ENCODE measurements at regions not wholly inside any gene's neighbourhood (a gene's known extent, or its start where the extent isn't known, plus 50 kb on each side); places are given as distances from the start of the nearest gene placed in this dataset.

- DNase-seq, result no peak
These were observed 349.2 kb upstream of the MAD2L1 start for GRCh38 chr4:120415896-120416295.

DNA sequence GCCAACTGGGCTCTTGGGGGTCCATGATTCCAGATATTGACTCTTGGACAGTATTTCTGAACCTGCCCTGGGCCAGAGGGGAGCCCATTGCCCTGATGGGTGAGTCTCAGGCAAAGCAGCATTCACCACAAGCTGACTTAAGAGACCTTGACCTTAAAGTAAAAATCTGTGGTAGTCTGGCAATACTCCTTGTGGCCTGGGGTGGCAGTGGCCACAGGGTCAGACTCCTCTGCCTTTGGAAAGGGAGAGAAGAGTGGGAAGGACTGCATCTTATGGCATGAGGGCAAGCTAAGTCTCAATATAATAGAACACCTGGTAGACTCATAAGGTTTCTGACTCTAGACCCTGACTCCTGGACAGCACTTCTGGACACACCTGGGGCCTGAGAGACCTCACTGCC lies 340.3 kb upstream of the MAD2L1 start:
- no peak for DNase-seq

GRCh38 chr4:120403296-120403695 lies 336.6 kb upstream of the MAD2L1 start:
- no peak for DNase-seq

DNA sequence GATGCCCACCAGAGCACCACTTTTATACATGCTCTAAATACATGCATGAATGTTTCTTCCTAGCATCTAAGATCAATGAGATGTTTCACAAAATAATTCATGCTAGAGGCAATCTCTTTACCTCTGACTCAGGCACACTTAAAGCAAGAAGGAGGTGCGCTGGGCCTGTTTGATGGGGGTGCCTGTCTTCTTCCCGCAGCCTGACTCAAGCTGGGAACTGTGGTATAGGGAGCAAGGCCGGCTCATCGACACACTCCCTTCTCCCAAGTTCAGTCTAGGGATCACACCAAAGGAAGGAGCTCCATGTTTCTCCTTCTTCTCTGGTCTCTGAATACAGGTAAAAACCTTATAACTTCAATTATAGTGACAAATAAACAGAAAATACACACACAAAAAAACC lies 333.8 kb upstream of the MAD2L1 start:
- no peak for DNase-seq

- DNase-seq, result no peak
These were observed 333.2 kb upstream of the MAD2L1 start for GRCh38 chr4:120399826-120400225.

DNA sequence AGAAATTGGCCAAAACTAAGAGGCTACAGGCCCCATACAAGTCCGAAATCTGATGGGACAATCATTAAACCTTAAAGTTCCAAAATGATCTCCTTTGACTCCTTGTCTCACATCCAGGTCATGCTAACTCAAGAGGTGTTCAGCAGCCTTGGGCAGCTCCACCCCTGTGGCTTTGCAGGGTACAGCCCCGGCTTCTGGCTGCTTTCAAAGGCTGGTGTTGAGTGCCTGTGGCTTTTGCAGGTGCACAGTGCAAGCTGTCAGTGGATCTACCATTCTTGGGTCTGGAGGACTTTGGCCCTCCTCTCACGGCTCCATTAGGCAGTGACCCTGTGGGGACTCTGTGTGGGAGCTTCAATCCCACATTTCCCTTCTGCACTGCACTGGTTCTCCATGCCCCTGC lies 329.1 kb upstream of the MAD2L1 start:
- DNase-seq, result no peak

DNA sequence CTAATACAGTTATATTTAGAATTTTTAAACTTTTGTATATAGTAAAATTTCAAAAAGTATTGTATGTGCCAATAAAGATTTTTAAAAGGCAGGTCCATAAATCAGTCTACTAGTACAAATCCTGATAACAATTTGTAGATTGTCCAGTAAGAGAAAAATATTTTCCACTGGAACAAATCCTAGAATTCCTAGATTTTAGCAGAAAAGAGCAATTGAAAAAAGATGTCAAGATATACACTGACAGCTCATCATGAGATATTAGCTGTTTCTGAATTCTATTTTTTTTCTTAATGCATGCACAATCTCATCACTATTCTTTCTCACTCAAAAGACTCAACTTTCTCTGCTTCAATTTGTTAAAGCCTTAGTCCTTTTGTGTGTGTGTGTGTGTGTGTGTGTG lies 289.2 kb upstream of the MAD2L1 start:
- DNase-seq, result no peak

DNA sequence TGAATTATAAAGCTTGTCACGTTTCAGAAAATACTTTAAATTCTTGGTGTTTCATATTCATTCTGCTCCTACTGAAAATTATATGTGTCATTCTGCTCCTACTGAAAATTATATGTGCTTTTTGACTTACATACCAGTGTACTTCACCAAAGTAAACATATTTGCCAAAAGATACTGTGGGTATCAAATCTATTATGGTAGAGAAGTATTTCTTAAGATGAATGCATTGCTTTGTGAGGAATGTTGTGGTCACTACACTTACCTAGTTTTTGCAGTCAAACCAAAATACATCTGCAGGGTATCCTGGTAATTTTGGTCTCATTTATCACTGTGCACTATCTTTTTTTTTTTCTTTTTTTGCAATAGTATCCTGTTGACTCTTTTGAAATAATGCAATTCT lies 287.7 kb upstream of the MAD2L1 start:
- no peak for DNase-seq

DNA sequence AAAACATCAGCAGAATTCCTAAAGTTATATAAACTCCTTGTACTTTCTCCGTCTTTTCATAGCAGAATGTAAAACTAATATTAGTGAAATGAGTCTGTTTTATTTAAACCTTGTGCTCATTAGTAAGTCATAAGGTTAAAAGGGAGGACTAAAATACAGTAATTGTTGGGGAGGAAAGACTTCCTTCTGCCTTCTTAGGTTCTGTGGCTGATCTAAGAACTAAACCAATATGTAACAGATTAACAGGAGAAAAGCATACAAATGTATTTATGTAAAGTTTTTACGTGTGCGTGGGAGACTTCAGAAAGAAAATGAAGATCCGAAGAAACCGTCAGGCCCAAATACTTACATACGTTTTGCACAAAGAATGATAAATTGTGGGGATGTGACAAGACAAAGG lies 286.6 kb upstream of the MAD2L1 start:
- DNase-seq, result no peak

GRCh38 chr4:120352739-120353138 lies 286.1 kb upstream of the MAD2L1 start:
- no peak for DNase-seq

- DNase-seq, result no peak
These were observed 282.3 kb upstream of the MAD2L1 start for GRCh38 chr4:120348948-120349347.

- DNase-seq, result no peak
These were observed 281.9 kb upstream of the MAD2L1 start for GRCh38 chr4:120348521-120348920.

- no peak for DNase-seq
These were observed 265.1 kb upstream of the MAD2L1 start for GRCh38 chr4:120331486-120332370.

- no peak for DNase-seq
These were observed 262.7 kb upstream of the MAD2L1 start for GRCh38 chr4:120329386-120329785.

- DNase-seq, result no peak
These were observed 260.6 kb upstream of the MAD2L1 start for GRCh38 chr4:120327276-120327675.

DNA sequence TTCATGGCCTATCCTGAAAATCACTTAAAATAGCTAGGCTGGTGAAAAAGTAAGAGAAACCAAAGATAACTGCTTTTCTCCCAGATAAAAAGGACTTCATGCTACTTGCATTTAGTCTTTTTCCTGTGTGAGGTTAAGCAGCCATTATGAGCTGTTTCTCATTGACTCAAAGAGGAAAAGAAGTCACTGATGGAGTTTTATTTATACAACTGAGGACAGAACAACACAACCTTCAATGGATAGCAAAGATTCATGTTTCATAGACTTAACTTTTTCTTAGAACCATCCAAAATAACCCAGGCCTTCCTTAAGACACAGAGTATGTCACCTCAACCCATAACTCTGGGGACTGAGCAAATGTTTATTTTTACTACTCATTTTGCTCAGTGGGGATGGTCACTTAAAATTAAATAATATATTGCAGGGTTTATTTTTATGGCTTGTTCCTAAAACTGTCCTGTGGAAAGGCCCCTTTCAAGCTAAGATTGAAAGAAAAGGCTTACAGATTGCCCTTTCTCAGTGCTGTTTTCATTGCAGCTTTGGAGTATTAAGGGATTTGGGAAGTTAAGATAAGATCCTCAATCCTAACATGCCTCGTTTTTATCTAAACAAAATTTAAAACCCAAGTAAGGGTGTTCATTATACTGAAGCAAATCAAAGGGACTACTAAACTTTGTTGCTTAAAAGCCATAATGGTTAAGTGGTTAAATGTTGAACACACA lies 252.6 kb upstream of the MAD2L1 start:
- no peak for DNase-seq

- DNase-seq, result no peak
These were observed 251.7 kb upstream of the MAD2L1 start for GRCh38 chr4:120318196-120318846.

DNA sequence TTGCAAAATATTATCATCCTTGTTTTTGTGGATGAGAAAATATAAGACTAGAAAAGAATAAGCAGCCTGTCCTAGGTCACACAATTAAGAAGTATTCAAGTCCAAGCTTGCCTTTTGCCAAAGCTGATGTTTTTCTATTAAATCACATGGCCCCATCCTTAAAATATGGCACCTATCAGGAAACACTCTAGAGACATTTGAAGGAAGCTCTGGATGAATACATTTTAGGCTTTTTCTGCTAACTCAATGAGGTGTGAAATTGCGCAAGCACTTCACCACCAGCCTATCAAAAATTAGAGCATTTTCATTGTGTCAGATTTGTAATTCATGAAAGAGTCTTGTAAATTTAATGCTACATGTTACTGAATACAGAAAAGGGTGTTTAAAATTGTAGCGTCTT lies 251.1 kb upstream of the MAD2L1 start:
- no peak for DNase-seq

- DNase-seq, result no peak
These were observed 249.8 kb upstream of the MAD2L1 start for GRCh38 chr4:120316416-120316815.

GRCh38 chr4:120314969-120315368 lies 248.3 kb upstream of the MAD2L1 start:
- DNase-seq, result peak; percentile 72

DNA sequence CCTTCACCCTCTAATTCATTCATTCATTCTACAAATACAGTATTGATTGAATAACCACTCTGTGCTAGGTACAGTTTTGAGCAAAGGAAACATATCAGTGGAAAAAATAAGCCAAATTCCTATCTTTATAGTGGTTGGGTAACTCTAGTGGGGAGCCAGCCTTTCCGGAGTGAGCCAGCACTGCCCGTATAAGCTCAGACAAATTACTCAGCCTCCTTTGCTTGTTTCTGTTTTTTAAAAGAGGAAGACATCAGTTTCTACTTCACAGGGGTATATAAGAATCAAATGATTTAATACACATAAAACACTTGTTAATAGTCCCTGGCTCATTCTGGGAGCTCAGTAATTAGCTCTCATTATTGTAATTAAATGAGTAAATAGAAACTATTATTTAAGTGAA lies 238.2 kb upstream of the MAD2L1 start:
- DNase-seq, result peak; percentile 86

GRCh38 chr4:120299631-120300030 lies 233.0 kb upstream of the MAD2L1 start:
- DNase-seq, result no peak

DNA sequence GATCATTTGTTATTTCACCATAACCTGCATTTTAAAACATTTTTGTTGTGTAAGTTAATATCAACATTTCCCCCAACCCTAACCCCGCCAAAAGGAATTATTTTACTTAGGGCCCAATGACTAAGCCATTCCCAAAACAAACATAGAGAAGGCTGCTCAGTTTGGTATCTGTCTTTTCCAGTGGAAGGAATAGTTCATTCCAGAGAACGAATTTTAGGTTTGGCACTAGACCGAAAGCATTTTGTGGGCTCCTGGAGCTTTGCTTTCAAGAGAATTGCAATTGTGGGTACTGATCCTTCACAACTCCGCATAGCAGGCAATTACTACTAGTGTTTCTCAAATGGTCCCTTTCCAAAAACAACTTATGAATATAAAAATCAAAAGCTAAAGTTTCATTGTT lies 226.7 kb upstream of the MAD2L1 start:
- no peak for DNase-seq

GRCh38 chr4:120291541-120291940 lies 224.9 kb upstream of the MAD2L1 start:
- peak; percentile 41 for DNase-seq
